T follicular helper cell (primary cell): ENCODE measurements at regions not wholly inside any gene's neighbourhood (a gene's known extent, or its start where the extent isn't known, plus 50 kb on each side); places are given as distances from the start of the nearest gene placed in this dataset.
"Not testable (repeated sequence)": the region's sequence is repeated elsewhere in the genome, so short reads cannot be mapped to it uniquely, and the experiment has no call there.

Experiments
- DNase-seq: peaks from one replicate; pipeline ENCODE4 v3.0.0-alpha.2; 2020; ENCODE audit warnings: low read depth

- DNase-seq: no peak
Measured at GRCh38 chr11:129503646-129504045, 128.0 kb downstream of the BARX2 start.

- no peak for DNase-seq
Measured at GRCh38 chr11:129505266-129505665, 129.6 kb downstream of the BARX2 start.

- no peak for DNase-seq
Measured at GRCh38 chr11:129508163-129508562, 132.5 kb downstream of the BARX2 start.

- no peak for DNase-seq
Measured at GRCh38 chr11:129528296-129528695, 152.6 kb downstream of the BARX2 start.

- no peak for DNase-seq
Measured at GRCh38 chr11:129530154-129530895, 154.7 kb downstream of the BARX2 start.

- DNase-seq: no peak
Measured at GRCh38 chr11:129533395-129533794, 157.7 kb downstream of the BARX2 start.

GRCh38 chr11:129536338-129536737, 160.7 kb downstream of the BARX2 start:
- DNase-seq: no peak

GRCh38 chr11:129538323-129538722, 162.7 kb downstream of the BARX2 start:
- no peak for DNase-seq

- DNase-seq: no peak
Measured at GRCh38 chr11:129543515-129544290, 168.1 kb downstream of the BARX2 start.

GRCh38 chr11:129544691-129545090, 169.0 kb downstream of the BARX2 start:
- no peak for DNase-seq

- DNase-seq: no peak
Measured at GRCh38 chr11:129546266-129546665, 170.6 kb downstream of the BARX2 start.

GRCh38 chr11:129557421-129557820, 181.8 kb downstream of the BARX2 start:
- DNase-seq: no peak

- DNase-seq: no peak
Measured at GRCh38 chr11:129569007-129569406, 193.4 kb downstream of the BARX2 start.

GRCh38 chr11:129572667-129573066, 197.0 kb downstream of the BARX2 start:
- not testable (repeated sequence) for DNase-seq

- no peak for DNase-seq
Measured at GRCh38 chr11:129573161-129573560, 197.5 kb downstream of the BARX2 start.

- DNase-seq: no peak
Measured at GRCh38 chr11:129574431-129574830, 198.8 kb downstream of the BARX2 start.

- DNase-seq: no peak
Measured at GRCh38 chr11:129576652-129577051, 201.0 kb downstream of the BARX2 start.

GRCh38 chr11:129578006-129578405, 202.4 kb downstream of the BARX2 start:
- DNase-seq: no peak

- DNase-seq: no peak
Measured at GRCh38 chr11:129580278-129580677, 204.6 kb downstream of the BARX2 start.

- no peak for DNase-seq
Measured at GRCh38 chr11:129584316-129584715, 208.7 kb downstream of the BARX2 start.

GRCh38 chr11:129589190-129589860, 213.7 kb downstream of the BARX2 start:
- no peak for DNase-seq

- no peak for DNase-seq
Measured at GRCh38 chr11:129590030-129590752, 214.5 kb downstream of the BARX2 start.
